NOMO-1 treated with DMSO at 0.1 percent for 48 hours (cell line): ENCODE measurements at regions not wholly inside any gene's neighbourhood (a gene's known extent, or its start where the extent isn't known, plus 50 kb on each side); places are given as distances from the start of the nearest gene placed in this dataset.

Experiments used
- DNase-seq: peaks from one replicate; lab custom pipeline; 2025; ENCODE audit not compliant: unreplicated experiment; lab: John Stamatoyannopoulos, UW

- DNase-seq = no peak
Measured at GRCh38 chr10:4590807-4591206, 235.2 kb upstream of the AKR1E2 start.

DNA sequence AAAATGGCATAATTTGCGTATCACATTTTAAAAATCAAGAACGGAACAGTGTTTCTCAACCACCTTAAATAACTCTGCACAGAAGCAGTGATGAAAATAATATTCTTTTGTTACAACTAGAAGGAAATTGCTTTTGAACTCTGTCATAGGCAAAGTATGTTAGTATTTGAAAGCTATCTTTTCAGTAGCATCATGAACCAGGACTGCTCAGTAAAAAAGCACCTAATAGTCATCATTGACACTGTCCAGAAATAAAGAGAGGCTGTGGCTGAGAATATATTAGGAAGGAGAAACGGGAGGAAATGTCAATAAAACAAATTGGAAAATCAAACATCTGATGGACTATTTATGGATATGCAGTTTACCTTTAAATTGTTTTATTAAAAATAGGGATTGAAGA is 237.2 kb upstream of the AKR1E2 start:
- DNase-seq = no peak

GRCh38 chr10:4587466-4587865 is 238.5 kb upstream of the AKR1E2 start:
- no peak for DNase-seq

DNA sequence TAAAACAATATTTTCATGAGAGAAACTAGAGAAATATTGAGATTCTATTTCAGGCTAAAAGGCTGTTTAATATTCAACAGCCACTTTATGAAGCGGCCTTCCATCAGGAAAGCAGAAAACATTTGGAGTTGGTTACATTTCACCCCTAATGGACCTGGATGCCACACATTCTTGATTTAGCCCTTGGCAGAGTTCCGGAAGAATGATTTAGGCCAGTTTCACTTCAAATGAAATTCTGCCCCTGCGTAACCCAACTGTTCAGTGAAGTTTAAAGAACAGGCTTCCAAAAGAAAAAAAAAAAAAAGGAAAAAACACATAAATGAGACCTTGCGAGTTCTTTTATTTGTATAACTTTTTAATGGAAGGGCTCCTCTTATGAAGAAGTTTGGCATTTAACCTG is 239.2 kb upstream of the AKR1E2 start:
- DNase-seq = no peak

GRCh38 chr10:4581929-4582328 is 244.1 kb upstream of the AKR1E2 start:
- no peak for DNase-seq

DNA sequence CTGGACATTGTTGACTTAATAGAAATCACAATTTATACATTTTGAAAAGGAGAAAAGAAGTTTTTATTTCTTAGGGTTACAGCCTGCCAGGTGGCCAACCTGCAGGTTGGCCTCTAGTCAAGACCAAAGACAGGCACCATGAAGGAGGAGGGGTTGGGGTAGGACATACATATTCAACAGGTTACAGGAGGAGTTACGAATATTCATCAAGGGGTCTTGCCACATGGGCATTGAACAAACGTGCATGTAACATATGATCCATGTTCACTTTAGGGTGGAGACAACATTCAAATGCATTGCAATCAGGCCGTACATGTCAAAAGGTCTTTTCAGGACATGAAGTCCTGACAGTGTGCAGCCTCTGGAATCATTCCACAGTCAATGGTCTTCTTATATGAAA is 246.2 kb upstream of the AKR1E2 start:
- no peak for DNase-seq

- DNase-seq = no peak
Measured at GRCh38 chr10:4576206-4576605, 249.8 kb upstream of the AKR1E2 start.

DNA sequence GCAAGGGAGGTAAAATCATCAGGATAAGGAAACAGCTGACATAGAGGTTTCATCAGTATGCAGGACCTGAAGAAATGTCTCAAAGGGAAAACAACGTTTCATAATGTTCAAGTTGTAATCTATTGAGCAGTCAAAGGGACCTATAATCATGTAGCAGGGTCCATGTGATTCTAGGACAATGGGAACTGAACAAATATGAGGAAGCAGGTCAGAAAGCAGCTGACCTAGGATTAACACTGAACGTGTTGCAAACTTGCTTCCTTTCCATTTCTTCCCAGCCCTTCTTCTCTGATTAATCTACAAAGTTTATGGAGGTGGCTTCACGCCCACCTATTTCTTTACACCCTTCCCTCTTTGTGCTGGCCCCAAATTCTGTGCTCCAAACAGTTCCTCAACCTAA is 256.9 kb upstream of the AKR1E2 start:
- no peak for DNase-seq

DNA sequence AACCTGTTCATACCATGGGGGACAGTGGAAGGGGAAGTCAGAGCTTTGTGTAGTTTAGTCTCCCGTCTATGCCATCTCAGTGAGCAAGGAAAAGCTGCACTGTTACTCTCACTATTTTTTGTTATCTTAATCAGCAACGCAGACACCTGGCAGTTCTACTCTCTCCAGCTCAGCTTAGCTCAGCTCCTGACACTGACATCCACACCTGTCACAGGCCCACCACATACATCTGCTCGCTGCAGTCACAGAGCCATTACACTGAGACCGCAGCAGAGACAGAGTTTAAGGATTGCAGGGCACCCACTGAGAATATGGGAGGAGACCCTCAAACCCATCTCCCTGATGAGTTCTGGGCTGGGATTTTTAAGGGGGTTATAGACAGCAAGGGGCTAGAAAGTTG is 257.3 kb upstream of the AKR1E2 start:
- no peak for DNase-seq

DNA sequence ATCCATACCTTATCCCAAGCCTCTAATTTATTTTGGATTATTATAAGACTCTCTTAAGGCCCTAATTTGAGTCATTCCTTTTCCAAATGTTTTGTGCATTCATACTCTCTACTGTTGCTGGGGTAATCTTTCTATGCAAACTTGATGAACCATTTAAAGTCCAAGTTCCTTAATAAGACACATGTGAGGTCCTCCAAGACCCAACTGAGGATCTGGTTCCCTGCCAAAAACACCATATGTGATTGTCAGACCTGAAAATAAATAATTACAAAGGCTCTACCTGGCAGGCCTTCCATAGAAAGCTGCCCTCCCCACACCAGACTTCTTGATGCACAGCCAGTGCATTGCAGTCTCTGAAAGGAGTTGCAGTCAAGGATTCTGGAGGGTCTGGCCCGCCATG is 257.9 kb upstream of the AKR1E2 start:
- DNase-seq = no peak

- no peak for DNase-seq
Measured at GRCh38 chr10:4567637-4568036, 258.4 kb upstream of the AKR1E2 start.

DNA sequence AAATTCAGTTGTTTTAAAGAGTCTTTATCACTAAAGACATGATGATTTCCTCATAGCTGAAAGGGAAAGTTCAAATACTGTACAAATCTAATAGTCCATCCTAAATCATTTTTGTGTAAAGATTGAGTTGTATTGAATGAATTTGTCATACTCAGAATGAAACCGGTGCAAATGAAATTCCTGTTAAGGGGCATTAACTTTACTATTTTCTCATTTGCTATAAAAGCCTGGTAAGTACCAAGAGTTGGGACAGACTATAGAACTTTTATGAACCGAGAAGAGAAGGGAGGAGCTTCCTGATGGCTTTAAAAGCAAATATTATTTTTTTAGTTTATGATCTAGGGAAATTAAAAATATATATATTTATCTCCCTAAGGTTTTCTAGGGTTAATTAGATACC is 260.0 kb upstream of the AKR1E2 start:
- DNase-seq = no peak

GRCh38 chr10:4561296-4561695 is 264.7 kb upstream of the AKR1E2 start:
- DNase-seq = no peak

GRCh38 chr10:4557469-4557868 is 268.5 kb upstream of the AKR1E2 start:
- DNase-seq = no peak

GRCh38 chr10:4556527-4556926 is 269.5 kb upstream of the AKR1E2 start:
- no peak for DNase-seq

GRCh38 chr10:4555920-4556319 is 270.1 kb upstream of the AKR1E2 start:
- DNase-seq = no peak

DNA sequence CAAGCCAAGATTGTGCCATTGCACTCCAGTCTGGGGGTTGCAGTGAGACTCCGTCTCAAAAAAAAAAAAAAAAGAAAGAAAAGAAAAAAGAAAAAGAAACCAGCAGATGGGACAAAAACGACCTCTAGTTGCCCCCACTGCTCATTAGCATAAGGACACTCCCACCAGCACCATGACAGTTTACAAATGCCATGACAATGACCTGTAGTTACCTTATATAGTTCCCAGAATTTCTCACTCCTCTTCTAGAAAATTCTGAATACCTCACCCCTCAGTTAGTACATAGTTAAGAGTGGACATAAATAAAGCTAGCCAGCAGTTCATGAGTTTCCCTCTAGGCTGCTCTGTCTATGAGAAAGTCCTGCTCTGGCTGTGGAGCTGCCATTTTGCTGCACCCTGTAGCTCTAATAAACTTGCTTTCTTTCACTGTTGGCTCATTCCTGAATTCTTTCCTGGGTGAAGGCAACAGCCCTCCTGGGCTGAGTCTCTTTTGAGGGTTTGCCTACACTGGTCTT is 276.8 kb upstream of the AKR1E2 start:
- no peak for DNase-seq

- DNase-seq = no peak
Measured at GRCh38 chr10:4546931-4547330, 279.1 kb upstream of the AKR1E2 start.

DNA sequence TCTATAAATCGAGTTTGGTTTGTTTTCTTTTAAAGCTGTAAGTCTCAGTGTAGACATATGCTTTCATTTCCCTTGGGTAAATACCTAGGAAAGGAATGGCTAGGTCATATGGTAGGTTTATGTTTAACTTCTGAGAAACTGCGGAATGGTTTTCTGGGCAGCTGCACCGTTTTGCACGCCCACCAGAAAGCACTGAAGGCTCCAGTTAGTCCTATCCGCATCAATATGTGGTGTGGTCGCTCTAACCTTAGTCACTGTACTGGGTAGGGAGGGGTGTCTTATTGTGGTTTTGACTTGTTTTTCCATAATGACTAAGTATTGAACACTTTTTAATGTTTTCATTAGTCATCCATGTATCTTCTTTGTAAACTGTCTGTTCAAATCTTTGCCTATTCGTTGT is 279.5 kb upstream of the AKR1E2 start:
- DNase-seq = no peak

DNA sequence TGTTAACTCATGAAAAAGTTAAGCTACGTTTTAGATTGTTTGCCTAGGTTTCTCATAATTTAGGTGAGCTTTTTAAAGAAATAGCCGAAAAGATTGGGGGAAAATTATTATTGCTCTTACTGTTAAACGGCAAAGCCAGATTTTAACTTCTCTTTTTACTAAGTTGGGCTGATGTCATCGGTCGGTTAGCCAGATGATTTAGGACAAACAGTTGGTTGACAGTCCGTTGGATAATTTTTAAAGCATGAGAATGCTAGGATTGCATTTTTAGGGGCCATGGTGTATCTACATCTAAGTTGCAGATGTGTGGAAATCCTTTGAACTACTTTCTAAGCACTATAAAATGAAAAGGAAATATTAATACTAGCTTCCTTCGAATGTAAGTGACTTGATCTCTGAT is 280.9 kb upstream of the AKR1E2 start:
- DNase-seq = peak; percentile 81

- DNase-seq = peak; percentile 3
Measured at GRCh38 chr10:4543938-4544533, 282.0 kb upstream of the AKR1E2 start.

DNA sequence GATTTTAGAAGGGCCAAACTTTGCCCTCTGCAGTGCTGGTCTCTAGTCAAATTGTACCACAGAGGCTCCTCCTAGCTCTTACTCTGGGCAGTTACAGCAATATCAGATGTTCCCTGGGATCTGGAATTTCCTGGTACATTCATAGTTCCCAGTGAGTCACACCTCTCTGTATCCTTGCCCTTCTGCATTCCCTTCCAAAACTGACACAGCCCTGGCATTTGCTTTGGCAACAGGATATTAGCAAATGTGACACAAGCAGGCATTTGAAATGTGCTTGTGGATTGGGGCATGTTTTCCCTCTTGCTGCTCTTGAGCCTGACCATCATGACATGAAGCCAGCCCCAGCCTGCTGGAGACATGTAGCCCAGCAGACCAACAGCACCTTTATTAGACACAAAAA is 284.7 kb upstream of the AKR1E2 start:
- DNase-seq = no peak

DNA sequence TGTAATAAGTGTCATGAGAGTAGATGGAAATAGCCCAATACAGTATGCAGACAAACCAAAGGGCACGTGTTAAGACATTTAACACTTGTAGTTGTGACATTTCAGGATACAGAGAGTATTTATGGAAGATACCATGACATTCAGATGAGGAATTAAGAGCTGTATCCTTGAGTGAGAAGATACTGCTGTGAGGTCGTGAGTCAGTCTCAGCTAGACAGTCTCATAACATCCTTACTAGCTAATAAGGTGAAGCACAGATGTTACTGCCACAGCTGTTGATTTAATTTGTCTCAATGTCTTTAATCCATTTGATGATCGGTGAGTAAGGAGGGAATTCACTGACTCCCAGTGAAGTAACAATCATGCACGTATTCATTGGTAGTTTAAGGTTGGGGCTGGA is 288.0 kb upstream of the AKR1E2 start:
- no peak for DNase-seq

DNA sequence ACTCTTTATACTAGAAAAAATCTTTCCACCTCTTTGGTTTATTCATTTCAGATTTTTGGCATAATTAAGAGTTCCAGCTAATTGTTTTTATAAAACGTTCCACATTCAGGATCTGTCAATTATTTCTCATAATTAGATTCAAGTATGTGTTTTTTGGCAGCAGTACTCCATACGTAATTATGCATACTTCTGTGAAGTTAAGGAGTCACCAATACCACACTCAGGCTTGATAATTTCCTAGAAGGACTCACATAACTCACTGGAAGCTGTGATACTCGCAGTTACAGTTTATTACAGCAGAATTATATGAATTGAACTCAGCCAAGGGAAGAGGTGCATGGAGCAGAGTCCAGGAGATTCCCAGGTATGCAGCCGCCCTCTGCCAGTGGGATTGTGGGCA is 290.5 kb upstream of the AKR1E2 start:
- no peak for DNase-seq
